Upper lobe of left lung (tissue), 6 donors: ENCODE measurements at regions not wholly inside any gene's neighbourhood (a gene's known extent, or its start where the extent isn't known, plus 50 kb on each side); places are given as distances from the start of the nearest gene placed in this dataset.
A peak's percentile ranks its signal among the peaks of the same experiment; 100 is the strongest.
"Not testable (repeated sequence)": the region's sequence is repeated elsewhere in the genome, so short reads cannot be mapped to it uniquely, and the experiment has no call there.

Source experiments
- ATAC-seq, 2 donors: fragments of 200-7000 bp; cut with Tn5 transposase; one replicate each; pipeline ENCODE4 v1.9.1; 2022; ENCODE audit warnings: mild to moderate bottlenecking in 2 of 2, moderate library complexity in 2 of 2; ENCODE audit not compliant: low FRiP score in 2 of 2
- DNase-seq, 2 donors: peaks; one replicate each; pipeline ENCODE4 v3.0.0-alpha.2; 2019 to 2020
- H3K27ac ChIP-seq, 4 donors: fragments of 200-600 bp; sonication (generic); one replicate each; pipeline ENCODE4 v1.5.1; 2016 to 2019
- H3K27me3 ChIP-seq, 4 donors: fragments of 200-600 bp; sonication (generic); one replicate each; pipeline ENCODE4 v1.5.1; 2017 to 2019
- H3K36me3 ChIP-seq, 4 donors: fragments of 200-600 bp; sonication (generic); one replicate each; pipeline ENCODE4 v1.5.1; 2016 to 2019
- H3K4me1 ChIP-seq, 4 donors: fragments of 200-600 bp; sonication (generic); one replicate each; pipeline ENCODE4 v1.5.1; 2018 to 2019
- H3K4me3 ChIP-seq, 4 donors: fragments of 200-600 bp; sonication (generic); one replicate each; pipeline ENCODE4 v1.5.1; 2017 to 2019; ENCODE audit warnings: mild to moderate bottlenecking in 2 of 4, moderate library complexity in 1 of 4
- H3K9me3 ChIP-seq, 4 donors: fragments of 200-600 bp; sonication (generic); one replicate each; pipeline ENCODE4 v1.5.1; 2018 to 2019
- CTCF ChIP-seq, 6 experiments: fragments of 450-650 bp in 4 of 6; fragments of 200-600 bp in 2 of 6; sonication (generic) in 2 of 6; IDR thresholded peaks; one replicate each; pipeline ENCODE4 v1.5.1; 2016 to 2019; ENCODE audit warnings: antibody characterized with exemption in 6 of 6
- EP300 ChIP-seq, 4 donors: sonication (generic); formaldehyde crosslinking; IDR thresholded peaks; one replicate each; pipeline ENCODE4 v1.5.1; 2017; ENCODE audit warnings: antibody characterized with exemption in 4 of 4, control low read depth in 2 of 4
- POLR2A ChIP-seq, 4 donors: fragments of 450-650 bp; IDR thresholded peaks; one replicate each; pipeline ENCODE4 v1.5.1; 2016 to 2017; ENCODE audit warnings: antibody characterized with exemption in 4 of 4, mild to moderate bottlenecking in 2 of 4
- POLR2AphosphoS5 ChIP-seq, 2 donors: sonication (generic); formaldehyde crosslinking; IDR thresholded peaks; one replicate each; pipeline ENCODE4 v1.5.1; 2017; ENCODE audit warnings: antibody characterized with exemption in 2 of 2
- WGBS, 2 donors: methylation state at CpG; one replicate each; pipeline ENCODE4 v1.1.5; 2017 to 2018; 5-methylcytosine and 5-hydroxymethylcytosine counted together
- donor health status: DM: no; HTN: no; CAD: no; lungs with moderate emphysema.
- donor health status: DM: no; HTN: yes; CAD: no; lungs with severe emphysema.

- 53 to 86% methylated on average over 1 to 2 of the region's 2 CpGs for WGBS, 2 donors
- TF ChIP-seq CTCF (IDR thresholded peaks at IDR 0.05) (no peak), POLR2AphosphoS5 (IDR thresholded peaks at IDR 0.05) (no peak), POLR2A (IDR thresholded peaks at IDR 0.05) (no peak), EP300 (IDR thresholded peaks at IDR 0.05) (no peak)
- Histone ChIP-seq H3K4me3 (no peak overlapping the region), H3K36me3 (no peaks in the 10 kb centered on the region), H3K4me1 (no peaks in the 10 kb centered on the region), H3K27ac (no peak overlapping the region), H3K27me3 (no peaks in the 10 kb centered on the region), H3K9me3 (no peaks in the 10 kb centered on the region)
- DNase-seq (no peak), ATAC-seq (no peak)
These were observed 577.4 kb upstream of the RAB6C start for GRCh38 chr2:129402076-129402475.

DNA sequence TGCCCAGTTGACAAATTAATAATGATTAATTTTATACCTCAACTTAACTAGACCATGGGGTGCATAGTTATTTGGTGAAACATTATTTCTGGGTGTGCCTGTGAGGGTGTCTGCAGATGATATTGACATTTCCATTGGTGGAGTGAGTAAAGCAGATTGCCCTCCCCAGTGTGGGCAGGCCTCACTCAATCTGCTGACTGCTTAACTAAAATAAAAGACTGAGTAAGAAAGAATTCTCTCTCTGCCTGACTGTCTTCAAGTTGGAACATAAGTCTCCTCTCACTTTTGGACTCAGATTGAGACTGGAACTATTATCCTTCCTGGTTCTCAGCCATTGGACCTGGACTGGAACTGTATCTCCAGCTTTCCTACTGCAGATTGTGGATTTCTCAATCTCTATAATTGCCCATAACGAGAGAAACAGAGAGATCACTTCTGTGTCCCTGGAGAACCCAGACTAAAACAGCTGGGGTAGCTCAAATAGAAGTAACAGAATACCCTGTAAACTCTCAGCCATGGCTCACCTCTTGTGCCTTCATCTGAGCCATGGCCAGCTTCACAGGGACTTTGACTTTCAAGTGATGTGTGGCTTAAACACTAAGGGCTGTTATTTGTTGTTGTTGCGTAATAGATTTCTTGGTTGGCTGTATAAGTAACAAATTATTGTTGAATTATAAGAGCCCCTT lies 575.3 kb upstream of the RAB6C start:
- TF ChIP-seq EP300 (IDR thresholded peaks at IDR 0.05) (peak in 1 of 4 donors; percentile 25), POLR2AphosphoS5 (IDR thresholded peaks at IDR 0.05) (peak in 1 of 2 donors; percentile 27), CTCF (IDR thresholded peaks at IDR 0.05) (no peak), POLR2A (IDR thresholded peaks at IDR 0.05) (no peak)

DNA sequence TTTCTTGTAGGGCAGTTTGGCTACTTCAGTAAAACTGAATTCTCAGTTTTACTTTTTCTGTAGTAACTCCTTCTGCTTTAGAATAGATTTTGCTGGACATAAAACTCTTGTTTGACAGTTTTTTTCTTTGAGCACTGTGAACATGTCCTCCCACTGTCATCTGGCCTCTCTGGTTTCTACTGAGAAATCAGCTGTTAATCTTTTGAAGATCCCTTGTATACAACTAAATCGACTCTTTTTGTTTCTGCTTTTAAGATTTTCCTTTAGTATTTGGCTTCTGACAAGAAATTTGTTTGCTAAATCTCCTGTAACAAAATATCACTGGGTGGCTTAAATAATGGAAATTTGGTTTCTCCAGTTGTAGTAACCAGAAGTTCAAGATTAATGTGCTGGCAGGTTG lies 570.9 kb upstream of the RAB6C start:
- TF ChIP-seq POLR2A (IDR thresholded peaks at IDR 0.05) (no peak), EP300 (IDR thresholded peaks at IDR 0.05) (no peak), CTCF (IDR thresholded peaks at IDR 0.05) (no peak), POLR2AphosphoS5 (IDR thresholded peaks at IDR 0.05) (no peak)
- no peak overlapping the region for H3K27ac ChIP-seq
- DNase-seq (no peak), ATAC-seq (no peak)
- no peaks in the 10 kb centered on the region for H3K4me1 ChIP-seq
- no peaks in the 10 kb centered on the region for H3K27me3 ChIP-seq
- no peaks in the 10 kb centered on the region for H3K36me3 ChIP-seq
- WGBS, 2 donors: 85 to 92% methylated on average over 1 of the region's 1 CpG
- H3K4me3 ChIP-seq: no peak overlapping the region
- H3K9me3 ChIP-seq: peaks cover 0 to 3% (median 0%) of the 10 kb centered on the region in 4 donors

More for the DNA sequence above, 575.3 kb upstream of the RAB6C start:
- H3K27me3 ChIP-seq: no peaks in the 10 kb centered on the region
- H3K4me3 ChIP-seq: no peak overlapping the region
- H3K36me3 ChIP-seq: no peaks in the 10 kb centered on the region
- no peaks in the 10 kb centered on the region for H3K4me1 ChIP-seq
- H3K27ac ChIP-seq: no peak overlapping the region
- ATAC-seq (no peak), DNase-seq (no peak)
- H3K9me3 ChIP-seq: peaks cover 0 to 3% (median 0%) of the 10 kb centered on the region in 4 donors
- 60 to 72% methylated on average over 2 of the region's 2 CpGs for WGBS, 2 donors

DNA sequence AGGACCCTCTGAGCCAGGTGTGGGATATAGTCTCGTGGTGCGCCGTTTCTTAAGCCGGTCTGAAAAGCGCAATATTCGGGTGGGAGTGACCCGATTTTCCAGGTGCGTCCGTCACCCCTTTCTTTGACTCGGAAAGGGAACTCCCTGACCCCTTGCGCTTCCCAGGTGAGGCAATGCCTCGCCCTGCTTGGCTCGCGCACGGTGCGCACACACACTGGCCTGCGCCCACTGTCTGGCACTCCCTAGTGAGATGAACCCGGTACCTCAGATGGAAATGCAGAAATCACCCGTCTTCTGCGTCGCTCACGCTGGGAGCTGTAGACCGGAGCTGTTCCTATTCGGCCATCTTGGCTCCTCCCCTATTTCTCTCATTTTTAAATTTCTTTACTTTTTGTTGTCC lies 562.4 kb upstream of the RAB6C start:
- H3K4me3 ChIP-seq, DNase-seq, H3K4me1 ChIP-seq, H3K36me3 ChIP-seq, ATAC-seq, H3K27ac ChIP-seq, H3K9me3 ChIP-seq, H3K27me3 ChIP-seq: not testable (repeated sequence)
- WGBS, 2 donors: 93 to 97% methylated on average over 8 to 16 of the region's 24 CpGs

DNA sequence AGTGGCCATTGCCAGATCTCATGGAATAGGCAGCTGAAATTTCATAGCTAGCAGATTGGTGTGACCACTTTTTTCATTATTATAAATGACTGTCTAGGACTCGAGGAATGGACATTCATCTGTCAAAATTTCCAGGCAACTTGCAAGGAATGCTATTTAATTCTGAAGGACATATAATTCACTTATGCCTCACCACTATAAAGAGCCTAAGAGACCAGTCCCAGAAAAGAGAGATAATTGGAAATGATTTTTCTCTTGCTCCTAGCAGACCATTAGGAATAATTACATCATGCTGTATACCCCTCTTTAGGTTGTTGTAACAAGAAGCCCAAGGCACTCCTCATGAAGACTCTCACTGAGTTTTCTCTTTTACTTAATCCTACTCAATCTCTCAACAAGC lies 557.4 kb upstream of the RAB6C start:
- ATAC-seq (no peak), DNase-seq (no peak)
- H3K36me3 ChIP-seq: no peaks in the 10 kb centered on the region
- H3K4me1 ChIP-seq: no peaks in the 10 kb centered on the region
- no peak overlapping the region for H3K27ac ChIP-seq
- H3K4me3 ChIP-seq: no peak overlapping the region
- H3K27me3 ChIP-seq: no peaks in the 10 kb centered on the region
- no peaks in the 10 kb centered on the region for H3K9me3 ChIP-seq
- 58 to 69% methylated on average over 1 of the region's 1 CpG for WGBS, 2 donors
- TF ChIP-seq EP300 (IDR thresholded peaks at IDR 0.05): no peak
- no peak for TF ChIP-seq CTCF (IDR thresholded peaks at IDR 0.05)
- no peak for TF ChIP-seq POLR2A (IDR thresholded peaks at IDR 0.05)
- TF ChIP-seq POLR2AphosphoS5 (IDR thresholded peaks at IDR 0.05): no peak
